GM10266 (cell line): ENCODE measurements at regions not wholly inside any gene's neighbourhood (a gene's known extent, or its start where the extent isn't known, plus 50 kb on each side); places are given as distances from the start of the nearest gene placed in this dataset.

ENCODE experiments used
- DNase-seq: peaks from one replicate; pipeline ENCODE4 v3.0.0; 2012; ENCODE audit errors: extremely low spot score
- CTCF ChIP-seq: IDR thresholded peaks from 2 replicates; pipeline ENCODE4 v1.5.1; 2012; ENCODE audit warnings: mild to moderate bottlenecking, low read depth; ENCODE audit not compliant: control insufficient read depth, insufficient read depth; ENCODE audit errors: missing control alignments

GRCh38 chr4:177032341-177032740 lies 239.6 kb upstream of the VEGFC start:
- no peak for TF ChIP-seq CTCF
- no peak for DNase-seq

GRCh38 chr4:177033135-177033534 lies 240.4 kb upstream of the VEGFC start:
- no peak for TF ChIP-seq CTCF

GRCh38 chr4:177033632-177034031 lies 240.9 kb upstream of the VEGFC start:
- DNase-seq: no peak
- no peak for TF ChIP-seq CTCF

More at GRCh38 chr4:177033135-177033534, 240.4 kb upstream of the VEGFC start:
- DNase-seq: no peak

- no peak for TF ChIP-seq CTCF
- no peak for DNase-seq
These were observed 248.6 kb upstream of the VEGFC start for GRCh38 chr4:177041356-177041755.

GRCh38 chr4:177047070-177047850 lies 254.5 kb upstream of the VEGFC start:
- peak; percentile 31 for DNase-seq

GRCh38 chr4:177047851-177048174 lies 255.1 kb upstream of the VEGFC start:
- no peak for TF ChIP-seq CTCF
- no peak for DNase-seq

More at GRCh38 chr4:177047070-177047850, 254.5 kb upstream of the VEGFC start:
- TF ChIP-seq CTCF: peak; percentile 82

- TF ChIP-seq CTCF: peak; percentile 44
- peak; percentile 24 for DNase-seq
These were observed 258.1 kb upstream of the NEIL3 start for GRCh38 chr4:177051473-177052060.
